Head of caudate nucleus (tissue), 42 donors: ENCODE measurements at regions not wholly inside any gene's neighbourhood (a gene's known extent, or its start where the extent isn't known, plus 50 kb on each side); places are given as distances from the start of the nearest gene placed in this dataset.
A peak's percentile ranks its signal among the peaks of the same experiment; 100 is the strongest.

Experiments
- DNase-seq, 42 donors: peaks; one replicate each; pipeline versions ENCODE4 v3.0.0 to v3.0.0-alpha.2; 2020 to 2021; ENCODE audit warnings: mixed read lengths in 7 of 42
- intact Hi-C: fragments of 100-400 bp; cut with DNase I; formaldehyde crosslinking; loops from one replicate; pipeline ENCODE4 v1.15.0; 2022

DNA sequence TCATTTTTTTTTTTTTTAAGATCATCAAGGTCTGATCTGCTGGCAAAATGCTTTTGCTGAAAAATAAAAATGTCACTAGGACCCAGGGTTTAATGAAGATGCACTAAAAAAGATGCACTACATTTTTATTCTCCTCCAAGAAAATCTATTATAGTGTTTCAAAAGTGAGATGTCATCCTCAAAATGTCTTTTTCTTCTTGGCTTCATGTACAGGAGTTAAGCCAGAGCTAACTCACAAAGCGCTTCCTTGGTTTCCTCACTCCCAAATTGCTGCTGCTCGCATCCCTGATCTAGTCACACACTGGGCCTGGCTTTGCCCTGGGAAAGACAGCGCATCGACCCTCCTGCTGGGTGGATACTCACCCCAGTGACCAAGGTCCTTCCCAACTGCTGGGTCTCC lies 113.4 kb upstream of the CCDC68 start:
- intact Hi-C loops: no loop called here
- DNase-seq: no peak

DNA sequence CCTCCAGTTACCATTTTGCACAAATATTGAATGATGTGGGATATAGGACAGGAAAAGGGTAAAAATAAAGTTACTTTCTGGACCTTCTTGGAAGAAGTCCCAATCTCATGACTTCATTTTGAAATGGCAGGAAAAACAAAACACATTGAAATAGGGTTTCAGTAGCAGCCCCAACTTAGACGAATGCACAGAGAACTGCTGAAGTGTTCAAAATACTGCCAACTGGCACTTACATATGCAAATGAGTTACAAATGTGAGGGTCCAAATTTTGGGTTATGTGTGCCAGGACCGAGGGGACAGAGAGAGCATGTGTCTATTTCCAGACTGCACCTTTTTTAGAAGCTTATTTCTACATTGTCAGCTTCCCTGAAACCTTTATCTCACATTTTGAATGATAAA lies 112.9 kb upstream of the CCDC68 start:
- intact Hi-C loops: no loop called here
- DNase-seq: no peak

DNA sequence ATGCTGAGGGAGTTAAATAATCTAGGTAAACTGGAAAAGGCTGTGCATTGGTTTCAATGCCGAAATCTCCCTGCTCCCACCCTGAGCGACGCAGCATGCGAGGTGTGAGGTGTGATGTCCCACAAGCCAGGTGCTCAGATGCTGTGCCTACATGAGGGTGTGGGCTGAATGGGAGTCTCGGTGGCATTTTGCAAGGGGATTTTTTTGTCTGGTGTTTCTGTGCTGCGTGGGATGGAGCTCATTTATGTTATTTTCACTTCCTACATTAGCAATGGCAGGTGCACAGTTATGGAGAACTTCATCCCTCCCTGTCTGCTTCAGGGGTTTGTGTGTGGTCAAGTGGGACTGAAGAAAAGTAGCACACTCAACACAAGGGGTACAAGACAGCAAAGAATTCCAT lies 110.2 kb upstream of the CCDC68 start:
- intact Hi-C loops: no loop called here
- no peak for DNase-seq

- no peak for DNase-seq
- intact Hi-C loops: no loop called here
Observed at GRCh38 chr18:55064760-55065159, 105.5 kb upstream of the CCDC68 start.

DNA sequence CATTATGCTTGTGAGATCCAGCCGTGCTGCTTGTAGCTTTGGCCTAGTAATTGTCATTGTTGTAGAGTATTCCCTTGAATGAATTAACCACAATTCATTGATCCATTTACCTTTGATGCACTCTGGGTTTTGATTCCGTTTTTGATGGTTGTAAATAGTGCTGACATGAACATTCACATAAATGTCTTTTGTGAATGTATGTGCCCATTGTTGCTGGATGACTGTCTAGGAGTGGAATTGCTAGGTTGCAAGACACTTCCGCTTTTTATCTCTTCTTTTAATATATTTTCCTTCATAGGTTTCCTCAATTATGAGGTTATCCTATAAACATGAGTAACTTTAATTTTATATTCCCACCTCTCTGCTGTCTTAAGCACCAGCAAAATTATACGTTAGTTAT lies 104.8 kb upstream of the CCDC68 start:
- DNase-seq: no peak
- intact Hi-C loops: no loop called here

- DNase-seq: peak; percentile 20 to 82 (median 56)
- intact Hi-C loops: no loop called here
Observed at GRCh38 chr18:55054021-55054990, 95.0 kb upstream of the CCDC68 start.

GRCh38 chr18:55048892-55049291 lies 89.6 kb upstream of the CCDC68 start:
- DNase-seq: no peak
- intact Hi-C loops: no loop called here

GRCh38 chr18:55047546-55047945 lies 88.3 kb upstream of the CCDC68 start:
- intact Hi-C loops: no loop called here
- DNase-seq: no peak

- no peak for DNase-seq
- intact Hi-C loops: no loop called here
Observed at GRCh38 chr18:55041366-55041765, 82.1 kb upstream of the CCDC68 start.

- no peak for DNase-seq
- intact Hi-C loops: no loop called here
Observed at GRCh38 chr18:55038162-55038561, 78.9 kb upstream of the CCDC68 start.

DNA sequence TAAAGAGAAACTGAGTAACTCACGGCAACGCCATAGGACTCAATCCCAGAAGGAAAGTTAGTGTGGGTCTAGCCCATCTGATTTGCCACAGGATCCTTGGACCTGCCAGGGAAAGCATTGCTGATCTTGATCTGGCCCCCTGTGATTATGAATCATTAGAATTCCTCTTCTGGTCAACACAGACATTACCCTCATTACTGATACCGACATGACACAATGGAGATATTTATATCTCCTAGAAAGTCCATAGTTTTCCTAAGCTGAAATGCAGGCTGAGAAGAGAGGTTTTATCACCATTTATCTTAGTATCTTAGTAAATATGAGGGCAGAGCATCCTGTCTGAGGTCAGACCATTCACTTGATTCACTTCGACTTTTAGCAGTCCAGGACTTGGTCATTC lies 75.5 kb upstream of the CCDC68 start:
- intact Hi-C loops: no loop called here
- no peak for DNase-seq

GRCh38 chr18:55031979-55032378 lies 72.7 kb upstream of the CCDC68 start:
- no peak for DNase-seq
- intact Hi-C loops: no loop called here

- intact Hi-C loops: no loop called here
- no peak for DNase-seq
Observed at GRCh38 chr18:55031576-55031975, 72.3 kb upstream of the CCDC68 start.

DNA sequence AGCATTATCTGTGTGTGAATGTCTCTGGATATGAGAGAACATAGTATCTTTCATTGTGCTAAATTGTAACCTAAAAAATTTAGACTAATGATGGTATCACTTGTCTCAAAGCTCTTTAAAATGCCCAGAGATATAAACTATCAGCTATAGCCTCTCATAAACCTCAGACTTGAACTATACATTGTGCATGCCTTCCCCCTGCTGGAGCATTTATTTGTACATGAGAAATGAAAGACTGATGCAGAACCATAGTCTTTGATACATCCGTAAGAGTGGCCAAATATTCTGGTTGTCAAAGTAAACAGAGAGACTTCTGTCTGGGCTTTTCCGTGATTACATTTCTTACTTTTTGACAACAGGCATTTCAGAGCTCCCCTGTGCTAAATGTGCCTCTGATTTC lies 71.9 kb upstream of the CCDC68 start:
- DNase-seq: no peak

GRCh38 chr18:55024564-55024963 lies 65.3 kb upstream of the CCDC68 start:
- intact Hi-C loops: no loop called here

More for the DNA sequence above, 71.9 kb upstream of the CCDC68 start:
- intact Hi-C loops: no loop called here

GRCh38 chr18:55018602-55019001 lies 59.3 kb upstream of the CCDC68 start:
- DNase-seq: no peak
- intact Hi-C loops: no loop called here

More at GRCh38 chr18:55024564-55024963, 65.3 kb upstream of the CCDC68 start:
- DNase-seq: no peak

GRCh38 chr18:55014095-55014494 lies 54.8 kb upstream of the CCDC68 start:
- intact Hi-C loops: no loop called here
- DNase-seq: no peak

- intact Hi-C loops: no loop called here
- no peak for DNase-seq
Observed at GRCh38 chr18:55013685-55014084, 54.4 kb upstream of the CCDC68 start.

- DNase-seq: no peak
- intact Hi-C loops: no loop called here
Observed at GRCh38 chr18:55013086-55013485, 53.8 kb upstream of the CCDC68 start.

DNA sequence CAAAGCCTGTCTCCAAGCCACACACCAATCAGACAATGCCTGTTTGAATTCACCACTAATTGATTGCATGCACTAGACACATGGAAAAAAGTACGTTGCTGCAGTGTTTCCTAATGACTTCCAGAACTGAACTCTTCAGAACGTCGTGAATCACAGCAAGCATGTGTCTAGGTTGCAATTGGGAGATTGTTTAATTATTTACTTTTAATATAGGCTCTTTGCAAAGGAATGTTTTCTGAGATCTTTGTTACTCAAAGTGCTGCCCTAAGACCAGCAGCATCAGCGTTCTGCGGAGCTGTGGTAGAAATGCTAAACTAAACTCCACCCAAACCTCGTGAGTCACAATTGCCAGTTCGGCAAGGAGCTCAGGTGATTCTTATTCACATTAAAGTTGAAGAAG lies 52.7 kb upstream of the CCDC68 start:
- no peak for DNase-seq
- intact Hi-C loops: no loop called here
